Activated naive CD4-positive, alpha-beta T cell treated with anti-CD3 and anti-CD28 coated beads, Interleukin-2, amount 50 U/mL, for 16 hours (primary cell): ENCODE measurements at regions not wholly inside any gene's neighbourhood (a gene's known extent, or its start where the extent isn't known, plus 50 kb on each side); places are given as distances from the start of the nearest gene placed in this dataset.
"Not testable (repeated sequence)": the region's sequence is repeated elsewhere in the genome, so short reads cannot be mapped to it uniquely, and the experiment has no call there.

ENCODE experiments used
- DNase-seq: peaks from one replicate; pipeline ENCODE4 v3.0.0-alpha.2; 2020

DNA sequence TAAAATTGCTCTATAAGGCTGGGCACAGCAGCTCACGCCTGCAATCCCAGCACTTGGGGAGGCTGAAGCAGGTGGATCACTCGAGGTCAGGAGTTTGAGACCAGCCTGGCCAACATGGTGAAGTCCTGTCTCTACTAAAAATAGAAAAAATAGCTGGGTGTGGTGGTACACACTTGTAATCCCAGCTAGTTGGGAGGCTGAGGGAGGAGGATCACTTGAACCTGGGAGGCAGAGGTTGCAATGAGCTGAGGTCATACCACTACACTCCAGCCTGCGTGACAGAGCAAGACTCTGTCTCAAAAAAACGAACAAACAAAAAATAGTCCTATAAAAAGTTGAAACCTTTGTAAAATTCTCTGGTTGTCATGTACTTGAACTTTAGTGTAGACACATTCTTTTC lies 93.0 kb upstream of the KIF26B start:
- DNase-seq = not testable (repeated sequence)

DNA sequence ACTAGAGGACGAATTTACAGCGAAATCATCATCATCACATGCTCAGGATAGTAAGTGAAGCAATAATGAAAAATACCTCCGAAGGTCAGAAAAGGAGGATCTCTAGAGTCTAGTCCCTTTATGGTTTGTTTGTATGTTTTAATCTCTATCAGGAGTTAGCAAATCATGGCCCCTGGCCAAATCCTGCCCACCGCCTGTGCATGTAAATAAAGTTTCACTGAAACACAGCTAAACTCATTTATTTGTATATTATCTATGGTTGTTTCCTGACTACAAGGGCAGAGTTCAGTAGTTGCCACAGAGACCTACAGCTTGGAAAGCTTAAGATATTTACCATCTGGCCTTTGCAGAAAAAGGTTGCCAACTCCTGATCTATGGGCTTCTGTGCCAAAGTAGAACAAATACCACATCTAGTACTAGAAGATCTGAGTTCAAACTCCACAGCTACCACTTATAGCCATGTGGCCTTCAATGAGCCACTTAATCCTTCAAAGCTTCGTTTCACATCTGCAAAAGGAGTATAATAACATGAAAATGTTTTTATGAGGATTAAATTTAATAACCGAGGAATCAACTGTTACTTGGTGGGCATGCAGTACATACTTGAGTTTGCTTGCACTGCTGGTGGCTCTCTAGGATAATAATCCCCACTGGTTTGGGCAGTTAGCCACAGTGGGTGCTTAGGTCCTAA lies 94.0 kb upstream of the KIF26B start:
- no peak for DNase-seq

DNA sequence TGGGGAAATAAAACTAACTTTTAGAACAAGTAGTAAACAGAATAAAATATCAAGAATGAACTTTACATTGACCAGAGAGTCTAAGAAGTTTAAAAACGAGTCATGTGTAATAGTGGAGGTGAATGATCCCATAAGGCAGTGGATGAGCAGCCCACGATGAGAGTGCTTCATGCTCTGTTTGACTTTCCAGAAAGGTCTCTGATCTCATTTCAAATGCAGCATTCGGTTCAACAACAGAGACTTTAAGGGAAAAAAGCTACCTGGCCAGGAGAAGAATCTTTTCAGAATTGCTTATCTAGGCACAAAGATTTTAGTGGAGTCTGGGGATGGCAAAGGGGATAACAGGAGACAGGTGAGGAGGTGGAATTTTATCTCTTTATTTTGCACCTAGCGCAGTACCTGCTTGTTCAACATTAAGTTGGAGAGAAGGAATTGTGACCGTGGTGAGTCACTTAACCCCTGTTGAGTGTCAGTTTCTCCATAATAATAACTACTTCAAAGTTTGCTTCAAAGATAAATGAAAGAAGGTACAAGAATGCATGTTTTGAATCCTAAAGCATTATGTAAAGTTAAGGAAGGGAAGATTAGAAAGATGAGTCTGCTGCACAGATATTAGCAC lies 94.9 kb upstream of the KIF26B start:
- DNase-seq = no peak

- DNase-seq = no peak
These were observed 95.9 kb upstream of the KIF26B start for GRCh38 chr1:245058882-245059281.

DNA sequence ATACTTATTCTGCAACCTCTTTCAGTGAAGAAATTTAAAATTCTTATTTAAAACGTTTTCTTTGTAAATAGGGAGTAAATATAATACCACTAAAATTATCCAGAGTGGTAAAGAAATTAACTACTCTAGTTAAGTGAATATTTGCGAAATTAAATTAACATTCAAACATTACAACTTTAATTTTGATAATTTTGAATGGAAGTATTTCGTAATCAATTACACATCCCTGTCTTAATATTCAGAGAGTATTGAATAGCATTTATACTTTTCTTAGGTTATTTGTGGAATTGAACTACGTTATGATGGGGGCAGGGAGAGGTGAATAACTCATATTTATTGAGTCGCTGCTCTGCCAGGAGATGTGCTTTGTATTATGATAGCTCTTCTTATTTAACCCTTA lies 96.3 kb upstream of the KIF26B start:
- DNase-seq = no peak

DNA sequence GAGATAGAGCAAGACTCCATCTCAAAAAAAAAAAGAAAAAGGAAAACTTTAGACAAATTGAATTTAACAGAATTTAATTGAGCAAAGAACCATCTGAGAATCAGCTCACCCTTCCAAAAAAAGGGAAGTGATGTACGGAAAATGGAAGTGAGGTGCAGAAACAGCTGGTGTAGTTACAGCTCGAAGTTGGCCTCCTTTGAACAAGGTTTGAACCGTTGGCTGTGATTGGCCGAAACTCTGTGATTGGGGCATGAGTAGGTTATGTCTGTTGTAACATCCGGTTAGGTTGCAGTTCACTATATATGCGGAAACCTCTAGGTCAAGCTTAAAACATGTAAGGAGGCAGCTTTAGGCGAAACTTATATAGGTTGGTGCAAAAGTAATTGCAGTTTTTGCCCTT lies 97.9 kb upstream of the KIF26B start:
- DNase-seq = no peak

GRCh38 chr1:245056296-245056695 lies 98.5 kb upstream of the KIF26B start:
- not testable (repeated sequence) for DNase-seq

DNA sequence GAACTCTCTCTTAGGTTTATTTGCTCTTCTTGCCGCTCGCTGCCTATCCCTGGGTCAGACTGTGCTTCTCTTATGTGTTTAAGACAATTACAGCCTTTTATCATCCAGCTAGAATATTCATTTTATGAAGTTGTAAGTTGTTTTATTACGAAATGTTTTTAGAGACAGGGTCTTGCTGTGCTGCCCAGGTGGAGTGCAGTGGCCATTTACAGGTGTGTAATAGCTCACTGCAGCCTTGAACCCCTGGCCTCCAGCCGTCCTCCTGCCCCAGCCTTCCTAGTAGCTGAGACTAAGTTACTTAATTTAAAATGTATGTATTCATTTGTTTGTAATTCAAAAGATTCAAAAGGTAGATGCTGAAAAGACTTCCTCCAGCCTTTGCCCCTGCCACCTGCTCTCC lies 99.0 kb upstream of the KIF26B start:
- no peak for DNase-seq

- DNase-seq = no peak
These were observed 100.1 kb upstream of the KIF26B start for GRCh38 chr1:245054507-245055270.

- DNase-seq = no peak
These were observed 100.7 kb upstream of the KIF26B start for GRCh38 chr1:245054105-245054504.

DNA sequence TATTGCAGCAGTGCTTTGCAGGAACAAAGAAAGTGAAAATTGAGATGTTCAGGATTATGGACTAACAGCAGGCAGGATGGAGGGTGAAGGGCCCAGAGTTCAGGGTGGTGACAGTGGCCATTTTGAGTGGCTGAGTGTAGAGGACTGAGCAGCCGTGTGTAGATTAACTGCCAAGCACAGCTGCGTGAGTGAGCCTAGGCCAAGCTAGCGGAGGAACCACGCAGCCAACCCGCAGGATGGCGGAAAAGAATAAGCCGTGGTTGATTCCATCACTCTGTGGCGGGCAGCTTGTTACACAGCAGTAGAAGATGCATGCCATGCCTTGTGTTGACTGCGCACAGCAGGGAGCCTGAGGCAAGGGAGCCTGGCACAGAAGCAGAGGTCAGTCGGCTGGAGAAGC lies 102.5 kb upstream of the KIF26B start:
- no peak for DNase-seq

DNA sequence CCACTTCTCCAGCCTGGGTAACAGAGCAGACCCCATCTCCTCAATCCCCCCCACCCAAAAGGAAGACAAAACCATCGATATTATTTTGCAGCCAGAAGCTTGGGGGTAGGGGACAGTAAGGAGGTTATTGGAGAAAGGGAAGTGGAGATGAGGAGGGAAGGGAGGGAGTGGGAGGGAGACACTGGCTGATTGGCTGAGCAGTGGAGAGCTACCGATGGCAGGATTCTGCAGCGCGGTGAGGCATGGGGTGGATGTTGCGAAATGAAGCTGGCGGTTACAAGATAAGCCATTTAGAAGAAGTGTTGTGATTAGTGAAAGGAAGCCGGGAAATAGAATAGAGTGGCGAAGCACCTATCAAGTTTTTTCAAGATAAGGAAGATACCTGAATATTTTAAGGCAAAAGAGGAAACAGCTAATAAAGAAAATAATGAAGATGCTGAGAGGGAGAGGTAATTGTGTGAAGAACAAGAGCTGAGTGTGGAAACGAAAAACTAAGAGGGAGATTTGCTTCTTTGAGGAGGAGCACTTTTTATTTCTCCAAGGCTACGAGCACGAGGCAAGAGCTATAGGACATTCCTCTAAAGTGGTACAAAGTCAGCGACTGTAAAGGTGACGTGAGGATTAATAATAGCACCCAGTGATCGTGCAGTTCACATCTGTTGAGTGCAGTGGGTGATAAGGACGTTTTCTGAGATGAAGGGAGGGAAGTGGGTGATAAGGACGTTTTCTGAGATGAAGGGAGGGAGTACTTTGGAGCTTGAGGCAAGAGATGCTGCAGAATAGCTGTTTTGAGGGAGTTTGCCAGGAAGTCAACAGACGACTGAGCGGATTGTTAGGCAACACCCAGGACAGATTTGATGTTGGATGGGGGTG lies 103.2 kb upstream of the KIF26B start:
- no peak for DNase-seq

DNA sequence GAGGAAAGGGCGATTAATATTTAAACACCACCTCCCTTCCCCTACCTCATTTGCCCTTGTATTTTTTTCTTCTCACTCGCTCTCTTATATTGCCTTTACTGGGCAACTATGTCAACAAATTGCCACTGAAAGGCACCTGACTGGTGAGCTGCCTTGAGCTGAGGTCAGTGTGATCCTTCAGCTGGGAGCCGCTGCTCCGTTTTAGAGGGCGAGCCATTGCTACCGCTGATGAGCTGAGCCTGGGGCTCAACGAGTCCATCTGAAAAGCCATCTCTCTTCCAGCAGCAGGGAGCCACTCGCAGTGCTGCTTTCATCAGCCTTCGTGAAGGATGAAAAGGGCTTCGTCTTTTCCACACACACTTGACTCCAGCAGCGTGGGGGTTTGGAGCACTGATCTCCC lies 108.0 kb upstream of the KIF26B start:
- DNase-seq = no peak

GRCh38 chr1:245046315-245046714 lies 108.5 kb upstream of the KIF26B start:
- DNase-seq = no peak

- DNase-seq = no peak
These were observed 109.5 kb upstream of the KIF26B start for GRCh38 chr1:245045087-245045881.

DNA sequence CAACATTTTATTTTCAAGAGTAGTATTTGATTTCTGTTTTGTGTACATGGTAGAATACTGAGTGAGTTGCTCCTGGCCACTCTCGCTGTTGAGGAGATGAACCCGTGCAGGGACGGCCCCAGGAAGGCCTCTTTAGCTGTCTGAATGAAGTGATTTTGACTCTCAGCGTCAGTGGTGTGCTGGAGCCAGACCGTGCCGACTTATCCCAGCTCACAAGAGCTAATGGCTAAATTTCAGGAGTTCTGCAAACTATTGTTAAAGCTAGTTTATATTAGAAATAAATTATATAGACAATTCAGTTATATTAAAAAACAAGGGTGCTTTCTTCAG lies 111.2 kb upstream of the KIF26B start:
- DNase-seq = no peak

DNA sequence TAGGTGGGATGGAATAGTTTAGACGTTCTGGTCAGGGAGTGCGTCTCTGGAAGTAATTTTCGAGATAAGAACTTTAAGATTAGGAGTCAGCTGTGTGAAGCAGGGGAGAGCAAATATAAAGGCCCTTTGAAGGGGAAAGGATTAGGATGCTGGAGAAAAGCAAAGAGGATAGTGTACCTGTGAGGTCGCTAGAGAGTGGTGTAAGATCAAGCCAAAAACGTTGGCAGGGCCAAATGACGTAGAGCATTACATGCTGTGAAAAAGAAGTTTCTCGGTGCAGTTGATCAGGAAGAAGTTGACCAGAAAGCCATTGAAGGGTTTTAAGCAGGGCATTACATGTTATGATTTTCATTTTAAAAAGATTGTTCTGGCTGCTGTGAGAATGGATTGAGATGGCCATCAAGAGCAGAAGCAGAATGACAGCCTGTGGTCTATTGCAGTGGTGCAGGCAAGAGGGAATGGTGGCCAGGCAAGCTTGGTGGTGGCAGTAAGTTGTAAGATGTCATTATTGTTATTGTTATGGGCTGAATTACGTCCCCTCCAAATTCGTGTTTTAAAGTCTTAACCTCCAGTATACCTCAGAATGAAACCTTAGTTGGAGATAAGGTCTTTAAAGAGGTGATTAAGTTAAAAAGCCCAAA lies 113.6 kb upstream of the KIF26B start:
- no peak for DNase-seq

DNA sequence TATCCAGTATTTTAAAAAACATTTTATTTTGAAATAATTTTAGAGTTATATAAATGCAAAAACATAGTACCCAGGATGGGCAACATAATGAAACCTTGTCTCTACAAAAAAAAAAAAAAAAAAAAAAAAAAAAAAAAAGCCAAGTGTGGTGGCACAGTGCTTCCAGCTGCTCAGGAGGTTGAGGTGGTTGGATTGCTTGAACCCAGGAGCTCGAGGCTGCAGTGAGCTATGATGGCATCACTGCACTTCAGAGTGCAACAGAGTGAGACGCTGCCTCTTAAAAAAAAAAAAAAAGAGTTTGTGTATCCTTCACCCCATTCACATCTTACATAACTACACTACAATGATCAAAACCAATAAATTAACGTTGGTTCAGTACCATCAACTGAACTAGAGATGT lies 115.6 kb upstream of the KIF26B start:
- DNase-seq = no peak

GRCh38 chr1:245036102-245036501 lies 118.7 kb upstream of the KIF26B start:
- DNase-seq = no peak

DNA sequence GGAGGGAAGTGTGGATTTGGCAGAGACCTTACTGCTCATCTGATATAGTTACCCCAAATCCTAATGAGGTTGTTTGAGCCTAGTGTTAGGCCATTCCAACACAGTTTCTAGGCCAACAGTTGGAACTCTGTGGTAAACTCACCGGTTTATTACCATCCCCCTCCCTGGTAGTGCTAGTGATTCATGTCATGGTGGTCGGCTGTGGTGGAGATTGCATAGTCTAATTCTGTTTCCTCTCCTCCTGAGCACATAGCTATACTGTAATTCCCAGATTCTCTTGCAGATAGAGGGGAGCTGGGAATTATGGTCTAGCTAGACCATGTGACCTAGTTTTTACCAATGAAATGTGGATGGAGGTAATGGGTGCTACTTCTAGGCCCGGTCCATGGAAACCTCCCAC lies 123.7 kb upstream of the KIF26B start:
- no peak for DNase-seq

DNA sequence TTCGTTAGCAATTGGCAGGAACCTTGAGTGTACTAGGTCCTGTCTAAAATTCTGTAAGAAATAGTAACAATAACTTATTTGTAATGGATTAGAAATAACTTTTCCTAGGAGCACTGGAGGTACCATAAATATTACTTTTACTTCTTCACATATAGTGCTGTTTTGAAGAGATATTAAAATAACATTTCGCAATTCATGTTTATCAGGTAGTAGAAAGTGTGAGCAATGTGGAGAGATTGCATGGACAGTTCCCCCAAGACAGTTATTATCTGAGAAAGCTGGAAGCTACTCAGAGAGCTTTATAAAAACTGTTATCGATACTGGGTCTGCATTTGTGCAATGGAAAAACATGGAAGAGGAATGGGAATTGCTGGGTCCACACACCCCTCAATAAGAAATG lies 128.5 kb upstream of the KIF26B start:
- no peak for DNase-seq

- no peak for DNase-seq
These were observed 129.3 kb upstream of the KIF26B start for GRCh38 chr1:245025525-245025924.
